SK-N-SH (cell line): ENCODE measurements at regions not wholly inside any gene's neighbourhood (a gene's known extent, or its start where the extent isn't known, plus 50 kb on each side); places are given as distances from the start of the nearest gene placed in this dataset.

ENCODE experiments used
- FOSL2 ChIP-seq: IDR thresholded peaks from 2 replicates; pipeline ENCODE4 v1.4.0; 2012; ENCODE audit warnings: low read depth, mild to moderate bottlenecking, moderate library complexity, borderline replicate concordance
- FOXJ3 ChIP-seq: sonication (generic); formaldehyde crosslinking; IDR thresholded peaks from 2 replicates; pipeline ENCODE4 v1.5.1; 2020; ENCODE audit warnings: mild to moderate bottlenecking, missing genetic modification reagents
- FOXM1 ChIP-seq: IDR thresholded peaks from 2 replicates; pipeline ENCODE4 v1.4.0; 2012; ENCODE audit warnings: low read depth, mild to moderate bottlenecking
- GABPA ChIP-seq: IDR thresholded peaks from 2 replicates; pipeline ENCODE4 v1.4.0; 2012; ENCODE audit warnings: low read depth, mild to moderate bottlenecking
- TAF1 ChIP-seq: IDR thresholded peaks from 2 replicates; pipeline ENCODE4 v1.6.1; 2012; ENCODE audit warnings: low read depth, mild to moderate bottlenecking, low read length, moderate library complexity, borderline replicate concordance
- YY1 ChIP-seq: IDR thresholded peaks from 2 replicates; pipeline ENCODE4 v1.4.0; 2012; ENCODE audit warnings: low read depth, mild to moderate bottlenecking
- TF ChIP-seq, protein P1 (sequence below): fragments of 200-600 bp; sonication (generic); IDR thresholded peaks from 2 replicates; pipeline ENCODE4 v1.6.1; 2017; ENCODE audit warnings: antibody characterized with exemption, mild to moderate bottlenecking, moderate library complexity

DNA sequence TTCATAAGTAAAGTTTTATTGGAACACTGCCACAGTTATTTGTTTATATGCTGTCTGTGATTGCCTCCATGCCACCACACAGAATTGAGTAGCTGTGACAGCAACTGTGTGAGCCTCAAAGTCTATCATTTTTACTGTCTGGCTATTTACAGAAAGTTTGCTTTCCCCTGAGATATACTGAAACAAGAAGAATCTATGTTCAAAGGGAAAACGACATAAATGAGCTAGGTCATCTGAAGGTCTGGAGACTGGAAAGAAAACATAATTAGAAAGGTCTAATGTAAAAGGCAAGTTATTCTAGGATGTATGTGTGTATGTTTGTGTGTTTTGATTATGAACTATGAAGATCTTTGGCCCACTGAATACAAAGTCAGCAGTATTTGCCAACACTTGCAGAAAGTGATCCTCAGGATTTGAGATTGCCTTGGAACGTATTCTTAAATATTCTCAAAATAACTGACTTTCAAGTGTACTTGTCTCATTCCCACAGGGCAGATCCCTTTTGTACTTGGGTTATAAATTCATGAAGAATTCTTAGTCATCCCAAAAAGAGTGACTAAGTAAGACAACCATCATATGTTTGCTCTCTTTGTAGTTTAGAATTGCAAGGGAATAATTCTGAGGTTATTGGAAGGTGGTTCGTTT, 677.7 kb downstream of the DOK5 start:
- TF ChIP-seq GABPA (no peak), FOXM1 (no peak), FOSL2 (no peak), FOXJ3 (CRISPR knock-in tag) (no peak), TAF1 (no peak), YY1 (no peak)
- TF ChIP-seq, protein P1, sequence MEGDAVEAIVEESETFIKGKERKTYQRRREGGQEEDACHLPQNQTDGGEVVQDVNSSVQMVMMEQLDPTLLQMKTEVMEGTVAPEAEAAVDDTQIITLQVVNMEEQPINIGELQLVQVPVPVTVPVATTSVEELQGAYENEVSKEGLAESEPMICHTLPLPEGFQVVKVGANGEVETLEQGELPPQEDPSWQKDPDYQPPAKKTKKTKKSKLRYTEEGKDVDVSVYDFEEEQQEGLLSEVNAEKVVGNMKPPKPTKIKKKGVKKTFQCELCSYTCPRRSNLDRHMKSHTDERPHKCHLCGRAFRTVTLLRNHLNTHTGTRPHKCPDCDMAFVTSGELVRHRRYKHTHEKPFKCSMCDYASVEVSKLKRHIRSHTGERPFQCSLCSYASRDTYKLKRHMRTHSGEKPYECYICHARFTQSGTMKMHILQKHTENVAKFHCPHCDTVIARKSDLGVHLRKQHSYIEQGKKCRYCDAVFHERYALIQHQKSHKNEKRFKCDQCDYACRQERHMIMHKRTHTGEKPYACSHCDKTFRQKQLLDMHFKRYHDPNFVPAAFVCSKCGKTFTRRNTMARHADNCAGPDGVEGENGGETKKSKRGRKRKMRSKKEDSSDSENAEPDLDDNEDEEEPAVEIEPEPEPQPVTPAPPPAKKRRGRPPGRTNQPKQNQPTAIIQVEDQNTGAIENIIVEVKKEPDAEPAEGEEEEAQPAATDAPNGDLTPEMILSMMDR = no peak
